Esophagus squamous epithelium (tissue), 4 donors: ENCODE measurements at regions not wholly inside any gene's neighbourhood (a gene's known extent, or its start where the extent isn't known, plus 50 kb on each side); places are given as distances from the start of the nearest gene placed in this dataset.

ENCODE experiments used
- POLR2A ChIP-seq, 4 donors: fragments of 450-650 bp; IDR thresholded peaks; one replicate each; pipeline ENCODE4 v1.6.1; 2017; ENCODE audit warnings: antibody characterized with exemption in 4 of 4, mild to moderate bottlenecking in 4 of 4, moderate library complexity in 3 of 4
- TF ChIP-seq, protein P1 (sequence below), 6 experiments: fragments of 450-650 bp in 4 of 6; fragments of 200-600 bp in 2 of 6; sonication (generic) in 2 of 6; IDR thresholded peaks; one replicate each; pipeline ENCODE4 v1.5.1; 2016 to 2019; ENCODE audit warnings: antibody characterized with exemption in 6 of 6, mild to moderate bottlenecking in 4 of 6, moderate library complexity in 4 of 6

DNA sequence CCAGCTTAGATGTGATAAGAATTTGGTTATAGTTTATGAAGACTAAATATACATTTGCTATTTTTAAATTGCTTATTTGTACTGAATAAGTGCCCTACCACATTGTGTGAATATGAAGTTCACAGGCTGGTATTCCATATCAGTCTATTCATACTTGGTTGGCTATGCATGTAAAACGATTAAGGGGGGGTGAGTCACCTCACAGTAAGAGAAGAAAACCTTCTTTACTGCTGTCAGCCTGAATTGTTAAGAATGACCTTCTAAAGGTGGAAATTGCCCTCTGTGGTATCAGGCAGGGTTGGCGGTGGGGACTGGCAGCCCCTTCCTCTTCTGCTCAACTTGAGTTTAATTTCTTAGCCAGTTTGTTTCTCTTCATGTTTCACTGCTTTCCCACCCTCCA lies 127.0 kb upstream of the RPS23 start:
- TF ChIP-seq, protein P1, sequence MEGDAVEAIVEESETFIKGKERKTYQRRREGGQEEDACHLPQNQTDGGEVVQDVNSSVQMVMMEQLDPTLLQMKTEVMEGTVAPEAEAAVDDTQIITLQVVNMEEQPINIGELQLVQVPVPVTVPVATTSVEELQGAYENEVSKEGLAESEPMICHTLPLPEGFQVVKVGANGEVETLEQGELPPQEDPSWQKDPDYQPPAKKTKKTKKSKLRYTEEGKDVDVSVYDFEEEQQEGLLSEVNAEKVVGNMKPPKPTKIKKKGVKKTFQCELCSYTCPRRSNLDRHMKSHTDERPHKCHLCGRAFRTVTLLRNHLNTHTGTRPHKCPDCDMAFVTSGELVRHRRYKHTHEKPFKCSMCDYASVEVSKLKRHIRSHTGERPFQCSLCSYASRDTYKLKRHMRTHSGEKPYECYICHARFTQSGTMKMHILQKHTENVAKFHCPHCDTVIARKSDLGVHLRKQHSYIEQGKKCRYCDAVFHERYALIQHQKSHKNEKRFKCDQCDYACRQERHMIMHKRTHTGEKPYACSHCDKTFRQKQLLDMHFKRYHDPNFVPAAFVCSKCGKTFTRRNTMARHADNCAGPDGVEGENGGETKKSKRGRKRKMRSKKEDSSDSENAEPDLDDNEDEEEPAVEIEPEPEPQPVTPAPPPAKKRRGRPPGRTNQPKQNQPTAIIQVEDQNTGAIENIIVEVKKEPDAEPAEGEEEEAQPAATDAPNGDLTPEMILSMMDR (IDR thresholded peaks at IDR 0.05): no peak
- no peak for TF ChIP-seq POLR2A (IDR thresholded peaks at IDR 0.05)
